GM21526 (cell line): ENCODE measurements at regions not wholly inside any gene's neighbourhood (a gene's known extent, or its start where the extent isn't known, plus 50 kb on each side); places are given as distances from the start of the nearest gene placed in this dataset.

Experiments used
- ATAC-seq: cut with Tn5 transposase; IDR thresholded peaks from one replicate; pipeline ENCODE4 v1.9.1; 2021; ENCODE audit warnings: moderate library complexity; ENCODE audit not compliant: unreplicated experiment, low FRiP score

- ATAC-seq = no peak
Observed at GRCh38 chr4:20575486-20575885, 124.8 kb upstream of the PACRGL start.

GRCh38 chr4:20576861-20577260, 123.4 kb upstream of the PACRGL start:
- no peak for ATAC-seq

GRCh38 chr4:20577702-20578101, 122.6 kb upstream of the PACRGL start:
- no peak for ATAC-seq

GRCh38 chr4:20580907-20581306, 119.4 kb upstream of the PACRGL start:
- ATAC-seq = no peak

GRCh38 chr4:20589436-20589835, 110.8 kb upstream of the PACRGL start:
- ATAC-seq = no peak

DNA sequence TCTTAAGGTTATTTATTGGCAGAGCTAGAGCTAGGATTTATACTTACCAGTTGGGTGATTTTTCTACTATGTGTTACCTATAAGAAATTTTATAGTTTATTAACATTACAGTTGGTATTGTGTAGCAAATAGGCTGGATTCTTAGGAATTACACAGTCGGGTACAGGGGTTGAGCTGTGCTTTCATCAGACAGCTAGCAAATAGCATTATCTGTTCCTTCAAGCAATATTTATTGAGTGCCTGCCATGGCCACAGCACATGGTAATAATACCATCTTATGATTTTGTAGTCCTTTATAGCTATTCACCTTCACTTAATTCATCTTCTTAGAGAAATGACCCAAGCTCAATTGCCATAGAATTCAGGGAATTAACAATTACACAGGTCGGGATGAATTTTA, 109.4 kb upstream of the PACRGL start:
- ATAC-seq = no peak

- ATAC-seq = no peak
Observed at GRCh38 chr4:20591571-20591970, 108.7 kb upstream of the PACRGL start.

- ATAC-seq = no peak
Observed at GRCh38 chr4:20592013-20592412, 108.2 kb upstream of the PACRGL start.

- no peak for ATAC-seq
Observed at GRCh38 chr4:20592663-20593062, 107.6 kb upstream of the PACRGL start.

DNA sequence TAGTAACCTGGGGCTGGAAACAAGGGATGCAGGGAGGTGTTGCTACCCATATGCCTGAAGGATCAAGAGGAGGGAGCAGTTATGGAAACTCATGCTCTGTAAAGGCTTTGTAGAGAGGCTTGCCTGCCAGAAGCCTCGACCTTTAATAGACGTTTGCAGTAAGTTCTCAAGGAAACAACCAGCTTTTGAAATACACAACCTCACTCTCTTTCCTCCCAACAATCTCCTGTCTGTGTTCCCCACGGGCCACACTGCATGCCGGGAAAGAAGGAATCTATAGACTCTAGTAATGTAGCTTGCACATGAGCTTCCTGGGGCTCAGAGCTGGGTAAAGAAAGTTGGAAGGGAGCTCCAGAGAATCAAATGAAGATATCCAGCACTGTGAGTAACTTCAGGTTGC, 101.6 kb upstream of the PACRGL start:
- no peak for ATAC-seq

- ATAC-seq = no peak
Observed at GRCh38 chr4:20603671-20604313, 96.5 kb upstream of the PACRGL start.

- no peak for ATAC-seq
Observed at GRCh38 chr4:20612313-20612712, 87.9 kb upstream of the PACRGL start.

DNA sequence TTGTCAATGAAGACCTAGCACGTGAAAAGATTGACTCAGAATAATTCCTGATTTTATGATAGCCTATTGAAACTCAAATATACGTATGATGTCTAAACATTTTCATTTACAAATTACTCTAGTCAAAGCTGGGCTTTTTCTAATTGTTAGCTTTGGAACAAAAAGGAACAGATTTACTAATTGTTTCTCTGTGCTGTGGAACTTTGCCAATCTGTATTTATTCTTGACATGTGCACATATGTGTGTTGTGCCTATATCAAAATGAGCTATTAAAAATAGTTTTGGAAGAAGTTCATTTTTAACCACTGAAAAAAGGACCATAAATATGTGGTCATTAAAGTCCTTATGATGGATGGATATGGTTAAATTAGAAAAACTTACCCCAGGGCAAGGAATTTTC, 85.4 kb upstream of the PACRGL start:
- no peak for ATAC-seq

DNA sequence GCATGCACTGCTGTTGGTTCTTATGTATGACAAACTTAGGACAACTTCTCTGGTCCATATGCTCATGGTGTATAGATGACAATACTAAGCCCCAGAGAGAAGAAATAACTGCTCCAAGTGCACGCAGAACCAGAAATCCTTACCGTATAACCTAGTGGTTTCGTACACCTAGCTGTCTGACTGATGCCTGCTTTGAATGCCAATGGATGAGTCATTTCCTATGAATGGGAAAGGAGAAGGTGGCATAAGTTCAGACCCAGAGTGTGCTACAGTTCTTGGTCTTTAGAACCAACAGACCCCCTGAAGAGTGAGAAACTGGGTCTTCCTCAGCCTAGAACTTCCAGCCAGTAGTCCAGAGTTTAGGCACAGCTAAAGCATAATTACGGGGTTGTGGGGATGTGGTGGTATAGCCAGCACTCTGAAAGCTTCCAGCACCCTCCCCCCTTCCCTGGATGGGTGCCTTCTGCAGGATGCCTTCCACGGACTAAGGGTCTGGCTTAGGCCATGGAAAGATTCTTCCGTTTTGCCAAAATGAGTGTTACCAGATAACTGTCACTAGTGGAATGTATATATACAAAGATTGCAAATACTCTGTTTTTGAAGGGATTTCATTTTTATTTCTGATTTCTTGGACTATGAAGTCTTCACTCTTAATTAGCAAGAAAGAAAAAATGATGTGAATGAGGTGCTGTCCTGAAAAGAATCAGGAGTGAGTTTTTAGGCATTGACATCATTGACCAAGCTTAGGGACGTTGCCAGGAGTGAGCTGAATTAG, 84.6 kb upstream of the PACRGL start:
- no peak for ATAC-seq

- no peak for ATAC-seq
Observed at GRCh38 chr4:20616313-20616712, 83.9 kb upstream of the PACRGL start.

DNA sequence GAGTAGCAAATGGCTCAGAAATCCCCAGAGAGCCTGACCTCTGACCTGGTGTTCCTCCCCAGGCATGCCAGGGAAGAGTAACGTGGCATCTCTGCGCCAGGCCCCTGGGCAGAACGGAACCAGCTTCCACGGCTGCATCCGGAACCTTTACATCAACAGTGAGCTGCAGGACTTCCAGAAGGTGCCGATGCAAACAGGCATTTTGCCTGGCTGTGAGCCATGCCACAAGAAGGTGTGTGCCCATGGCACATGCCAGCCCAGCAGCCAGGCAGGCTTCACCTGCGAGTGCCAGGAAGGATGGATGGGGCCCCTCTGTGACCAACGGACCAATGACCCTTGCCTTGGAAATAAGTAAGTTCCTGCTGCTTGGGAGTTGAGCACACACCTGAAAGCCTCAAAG, 83.4 kb upstream of the PACRGL start:
- ATAC-seq = no peak

- ATAC-seq = no peak
Observed at GRCh38 chr4:20617678-20618396, 82.4 kb upstream of the PACRGL start.

- no peak for ATAC-seq
Observed at GRCh38 chr4:20618731-20619130, 81.5 kb upstream of the PACRGL start.

GRCh38 chr4:20621476-20621875, 78.8 kb upstream of the PACRGL start:
- ATAC-seq = no peak

DNA sequence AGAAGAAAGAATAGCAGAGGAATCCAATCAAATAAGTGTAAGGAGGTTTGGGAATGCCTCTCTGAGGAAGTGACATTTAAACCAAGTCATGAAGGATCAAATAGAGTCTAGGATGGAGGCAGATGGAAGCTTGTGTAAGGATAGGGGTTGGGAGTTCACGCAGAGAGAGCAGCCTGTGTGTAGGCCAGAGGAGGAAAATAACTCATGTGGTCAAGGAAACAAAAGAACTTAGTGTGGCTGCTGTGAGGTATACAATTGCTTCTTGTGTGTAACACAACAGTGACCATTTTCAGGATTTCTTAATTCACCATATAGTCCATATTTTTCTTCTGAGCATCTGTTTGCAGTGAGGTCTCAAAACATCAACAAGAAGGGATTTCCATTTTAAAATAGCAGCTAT, 77.6 kb upstream of the PACRGL start:
- no peak for ATAC-seq

DNA sequence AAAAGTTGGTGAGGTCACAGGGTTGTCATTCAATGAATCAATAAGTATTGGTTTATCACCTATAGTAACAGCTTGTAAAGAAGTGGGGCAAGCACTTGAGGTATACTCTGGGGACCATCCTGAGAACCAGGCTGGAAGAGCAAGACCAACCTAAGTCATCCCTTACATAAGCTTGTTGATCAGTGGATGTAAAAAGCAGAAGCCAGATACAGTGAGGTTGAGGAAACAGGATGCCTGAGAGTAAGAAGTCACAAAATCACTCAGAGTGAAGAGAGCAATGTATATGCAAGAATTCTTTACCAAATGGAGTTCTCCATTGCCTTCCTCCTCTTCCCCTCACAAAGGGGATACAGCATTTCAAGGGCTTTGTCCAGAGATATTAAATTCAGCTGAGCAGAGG, 76.3 kb upstream of the PACRGL start:
- ATAC-seq = no peak
